Dermis microvascular lymphatic vessel endothelial cell (primary cell): ENCODE measurements at regions not wholly inside any gene's neighbourhood (a gene's known extent, or its start where the extent isn't known, plus 50 kb on each side); places are given as distances from the start of the nearest gene placed in this dataset.

Experiments used
- DNase-seq, 2 donors: peaks; one replicate each; pipeline versions ENCODE4 v3.0.0 to v3.0.0-alpha.2; 2010; ENCODE audit warnings: low read depth in 2 of 2

- no peak for DNase-seq
Measured at GRCh38 chr4:115356176-115356575, 242.8 kb upstream of the NDST4 start.

- no peak for DNase-seq
Measured at GRCh38 chr4:115355329-115355728, 241.9 kb upstream of the NDST4 start.

- DNase-seq: no peak
Measured at GRCh38 chr4:115353370-115353769, 239.9 kb upstream of the NDST4 start.

- no peak for DNase-seq
Measured at GRCh38 chr4:115343171-115343570, 229.8 kb upstream of the NDST4 start.

GRCh38 chr4:115334736-115335411 lies 221.5 kb upstream of the NDST4 start:
- no peak for DNase-seq

- DNase-seq: no peak
Measured at GRCh38 chr4:115332078-115332477, 218.7 kb upstream of the NDST4 start.

- no peak for DNase-seq
Measured at GRCh38 chr4:115331241-115331640, 217.8 kb upstream of the NDST4 start.

GRCh38 chr4:115325836-115326235 lies 212.4 kb upstream of the NDST4 start:
- no peak for DNase-seq

- no peak for DNase-seq
Measured at GRCh38 chr4:115323106-115323707, 209.8 kb upstream of the NDST4 start.

GRCh38 chr4:115315182-115315581 lies 201.8 kb upstream of the NDST4 start:
- DNase-seq: no peak

- no peak for DNase-seq
Measured at GRCh38 chr4:115310641-115311040, 197.2 kb upstream of the NDST4 start.

- no peak for DNase-seq
Measured at GRCh38 chr4:115294717-115295116, 181.3 kb upstream of the NDST4 start.

- no peak for DNase-seq
Measured at GRCh38 chr4:115293093-115293462, 179.7 kb upstream of the NDST4 start.

- DNase-seq: no peak
Measured at GRCh38 chr4:115292320-115293092, 179.1 kb upstream of the NDST4 start.

GRCh38 chr4:115287426-115287825 lies 174.0 kb upstream of the NDST4 start:
- DNase-seq: no peak

- no peak for DNase-seq
Measured at GRCh38 chr4:115279330-115279729, 165.9 kb upstream of the NDST4 start.

- DNase-seq: no peak
Measured at GRCh38 chr4:115278830-115279229, 165.4 kb upstream of the NDST4 start.

- DNase-seq: no peak
Measured at GRCh38 chr4:115275615-115276014, 162.2 kb upstream of the NDST4 start.

GRCh38 chr4:115274545-115274944 lies 161.1 kb upstream of the NDST4 start:
- no peak for DNase-seq

- no peak for DNase-seq
Measured at GRCh38 chr4:115272594-115272993, 159.2 kb upstream of the NDST4 start.

- DNase-seq: no peak
Measured at GRCh38 chr4:115272185-115272584, 158.8 kb upstream of the NDST4 start.

- DNase-seq: no peak
Measured at GRCh38 chr4:115260195-115260594, 146.8 kb upstream of the NDST4 start.

GRCh38 chr4:115259642-115260041 lies 146.2 kb upstream of the NDST4 start:
- DNase-seq: no peak
